Right ventricle myocardium superior (tissue), 1 donor: ENCODE measurements at regions not wholly inside any gene's neighbourhood (a gene's known extent, or its start where the extent isn't known, plus 50 kb on each side); places are given as distances from the start of the nearest gene placed in this dataset.

Experiments used
- ATAC-seq: fragments of 200-7000 bp; cut with Tn5 transposase; one replicate; pipeline ENCODE4 v1.9.1; 2020; ENCODE audit warnings: mild to moderate bottlenecking; ENCODE audit not compliant: poor library complexity
- DNase-seq: peaks from one replicate; pipeline ENCODE4 v3.0.0-alpha.2; 2020
- intact Hi-C: fragments of 100-400 bp; cut with DNase I; formaldehyde crosslinking; loops from one replicate; pipeline ENCODE4 v1.11.2; 2022
- donor health status: DM: no; HTN: yes; CAD: no; lungs with severe emphysema.

GRCh38 chr6:71414486-71414885, 125.9 kb downstream of the OGFRL1 start:
- no peak for DNase-seq
- ATAC-seq = no peak
- intact Hi-C loops = no loop called here

- DNase-seq (peak; percentile 43), ATAC-seq (peak; percentile 35)
- intact Hi-C loops = no loop called here
Measured at GRCh38 chr6:71419217-71420094, 130.8 kb downstream of the OGFRL1 start.

- intact Hi-C loops = no loop called here
- DNase-seq = peak; percentile 74
- peak; percentile 84 for ATAC-seq
Measured at GRCh38 chr6:71420095-71420692, 131.6 kb downstream of the OGFRL1 start.

GRCh38 chr6:71420693-71421328, 132.2 kb downstream of the OGFRL1 start:
- ATAC-seq (peak; percentile 98), DNase-seq (peak; percentile 96)
- intact Hi-C loops = no loop called here

GRCh38 chr6:71421611-71422010, 133.0 kb downstream of the OGFRL1 start:
- DNase-seq = no peak
- intact Hi-C loops = no loop called here
- ATAC-seq = no peak

- ATAC-seq (no peak), DNase-seq (no peak)
- intact Hi-C loops = no loop called here
Measured at GRCh38 chr6:71430018-71430417, 141.4 kb downstream of the OGFRL1 start.

GRCh38 chr6:71433441-71433840, 144.8 kb downstream of the OGFRL1 start:
- intact Hi-C loops = no loop called here
- ATAC-seq (no peak), DNase-seq (no peak)

GRCh38 chr6:71444222-71444621, 155.6 kb downstream of the OGFRL1 start:
- intact Hi-C loops = no loop called here
- ATAC-seq = peak; percentile 73

GRCh38 chr6:71446057-71446456, 157.4 kb downstream of the OGFRL1 start:
- intact Hi-C loops = no loop called here
- DNase-seq (no peak), ATAC-seq (no peak)

More at GRCh38 chr6:71444222-71444621, 155.6 kb downstream of the OGFRL1 start:
- no peak for DNase-seq

GRCh38 chr6:71446470-71446869, 157.9 kb downstream of the OGFRL1 start:
- ATAC-seq = no peak
- intact Hi-C loops = no loop called here

GRCh38 chr6:71452697-71453370, 164.2 kb downstream of the OGFRL1 start:
- ATAC-seq (no peak), DNase-seq (no peak)
- intact Hi-C loops = no loop called here

More at GRCh38 chr6:71446470-71446869, 157.9 kb downstream of the OGFRL1 start:
- no peak for DNase-seq

- DNase-seq (no peak), ATAC-seq (no peak)
- intact Hi-C loops = no loop called here
Measured at GRCh38 chr6:71453371-71453706, 164.7 kb downstream of the OGFRL1 start.

GRCh38 chr6:71454056-71454455, 165.4 kb downstream of the OGFRL1 start:
- no peak for ATAC-seq
- intact Hi-C loops = no loop called here
- no peak for DNase-seq

- ATAC-seq (no peak), DNase-seq (no peak)
- intact Hi-C loops = no loop called here
Measured at GRCh38 chr6:71457929-71458328, 169.3 kb downstream of the OGFRL1 start.

GRCh38 chr6:71459162-71459561, 170.6 kb downstream of the OGFRL1 start:
- no peak for DNase-seq

GRCh38 chr6:71460933-71461332, 172.3 kb downstream of the OGFRL1 start:
- intact Hi-C loops = no loop called here
- no peak for DNase-seq
- ATAC-seq = no peak

More at GRCh38 chr6:71459162-71459561, 170.6 kb downstream of the OGFRL1 start:
- intact Hi-C loops = no loop called here
- no peak for ATAC-seq

GRCh38 chr6:71463061-71463460, 174.4 kb downstream of the OGFRL1 start:
- DNase-seq = no peak
- no peak for ATAC-seq
- intact Hi-C loops = no loop called here

GRCh38 chr6:71465096-71465495, 176.5 kb downstream of the OGFRL1 start:
- intact Hi-C loops = no loop called here
- ATAC-seq = no peak

GRCh38 chr6:71466362-71466761, 177.8 kb downstream of the OGFRL1 start:
- DNase-seq (no peak), ATAC-seq (no peak)
- intact Hi-C loops = no loop called here

More at GRCh38 chr6:71465096-71465495, 176.5 kb downstream of the OGFRL1 start:
- no peak for DNase-seq
